ENCODE measurements at regions not wholly inside any gene's neighbourhood (a gene's known extent, or its start where the extent isn't known, plus 50 kb on each side); places are given as distances from the start of the nearest gene placed in this dataset.

- TF ChIP-seq POLR2A (IDR thresholded peaks at IDR 0.05; ENCODE audit: low read length): no peak
- TF ChIP-seq GATA1 (IDR thresholded peaks at IDR 0.05; ENCODE audit: low read depth, low read length): no peak
Observed at GRCh38 chr13:62906469-62906868, 1490.8 kb upstream of the PCDH20 start.
